ENCODE measurements at regions not wholly inside any gene's neighbourhood (a gene's known extent, or its start where the extent isn't known, plus 50 kb on each side); places are given as distances from the start of the nearest gene placed in this dataset.

- Mint-ChIP-seq H3K27me3 (ENCODE audit: insufficient read depth, low read depth, poor library complexity) (no peaks in the 10 kb centered on the region), H3K36me3 (ENCODE audit: low read depth) (peaks cover 10% of the 10 kb centered on the region), H3K4me1 (no peaks in the 10 kb centered on the region), H3K27ac (no peak overlapping the region), H3K4me3 (no peak overlapping the region), H3K9me3 (peaks cover 12% of the 10 kb centered on the region)
- H3K4me3 ChIP-seq = no peak overlapping the region
- no peaks in the 10 kb centered on the region for H3K36me3 ChIP-seq (ENCODE audit: insufficient read depth)
- H3K4me1 ChIP-seq (ENCODE audit: insufficient read depth) = no peaks in the 10 kb centered on the region
- DNase-seq (ENCODE audit: low spot score) (no peak), ATAC-seq (no peak)
- no peaks in the 10 kb centered on the region for H3F3A ChIP-seq (replicated peaks; ENCODE audit: low read depth)
- H4K20me1 ChIP-seq (replicated peaks; ENCODE audit: insufficient read depth) = no peaks in the 10 kb centered on the region
- no peaks in the 10 kb centered on the region for H3K79me2 ChIP-seq (replicated peaks; ENCODE audit: insufficient read depth)
- no peak overlapping the region for H3K27ac ChIP-seq (ENCODE audit: low read depth)
- 0 out of 2 replicates have a peak, but pooled peaks cover 8% of the 10 kb centered on the region for H3K9me2 ChIP-seq (ENCODE audit: insufficient read depth)
- TF ChIP-seq EZH2phosphoT487 (IDR thresholded peaks at IDR 0.05; ENCODE audit: unreplicated experiment) = no peak
- no peak for TF ChIP-seq CTCF (conservative IDR thresholded peaks at IDR 0.05; ENCODE audit: low read depth in 2 of 2)
- TF ChIP-seq POLR2AphosphoS5 (IDR thresholded peaks at IDR 0.05; ENCODE audit: low read depth) = no peak
- TF ChIP-seq NANOG (IDR thresholded peaks at IDR 0.05; ENCODE audit: borderline replicate concordance) = no peak
- TF ChIP-seq ETS1 (IDR thresholded peaks at IDR 0.05) = no peak
- TF ChIP-seq ZNF462 (CRISPR knock-in tag; IDR thresholded peaks at IDR 0.05) = no peak
- no peak for TF ChIP-seq EZH2 (IDR thresholded peaks at IDR 0.05; ENCODE audit: low read depth, unreplicated experiment)
- TF ChIP-seq CREB1 (CRISPR knock-in tag; IDR thresholded peaks at IDR 0.05; ENCODE audit: low read depth) = no peak
- TF ChIP-seq JUNB (IDR thresholded peaks at IDR 0.05; ENCODE audit: unreplicated experiment) = no peak
- TF ChIP-seq REST (IDR thresholded peaks at IDR 0.05; ENCODE audit: unreplicated experiment) = no peak
- TF ChIP-seq STAT1 (IDR thresholded peaks at IDR 0.05; ENCODE audit: unreplicated experiment) = no peak
- TF ChIP-seq ZNF331 (CRISPR knock-in tag; IDR thresholded peaks at IDR 0.05; ENCODE audit: low read depth) = no peak
- no peak for TF ChIP-seq ZNF114 (CRISPR knock-in tag; IDR thresholded peaks at IDR 0.05)
- 0 out of 2 replicates have a peak overlapping the region, but pooled peaks have one; percentile 29 for H2AFZ ChIP-seq
- H3K27me3 ChIP-seq (ENCODE audit: insufficient read depth) = no peaks in the 10 kb centered on the region
- H3K4me2 ChIP-seq = no peak overlapping the region
These were observed 481.4 kb downstream of the TRHDE start for GRCh38 chr12:72753571-72753970.

Measured in GM23338 (cell line).